ENCODE measurements at regions not wholly inside any gene's neighbourhood (a gene's known extent, or its start where the extent isn't known, plus 50 kb on each side); places are given as distances from the start of the nearest gene placed in this dataset.
A peak's percentile ranks its signal among the peaks of the same experiment; 100 is the strongest.

- DNase-seq, result no peak
These were observed 427.9 kb downstream of the TXNL1 start for GRCh38 chr18:56210520-56210919.

- DNase-seq, result no peak
These were observed 430.4 kb downstream of the TXNL1 start for GRCh38 chr18:56207989-56208388.

- DNase-seq, result no peak
These were observed 434.3 kb downstream of the TXNL1 start for GRCh38 chr18:56204052-56204451.

- DNase-seq, result no peak
These were observed 435.7 kb downstream of the TXNL1 start for GRCh38 chr18:56202678-56203077.

- no peak for DNase-seq
These were observed 437.9 kb downstream of the TXNL1 start for GRCh38 chr18:56200381-56200911.

GRCh38 chr18:56199580-56200330, 438.6 kb downstream of the TXNL1 start:
- DNase-seq, result peak in 1 of 3 donors; percentile 13

- DNase-seq, result peak; percentile 45 to 58 (median 55)
These were observed 441.0 kb downstream of the TXNL1 start for GRCh38 chr18:56197241-56197859.

- no peak for DNase-seq
These were observed 441.7 kb downstream of the TXNL1 start for GRCh38 chr18:56196495-56197225.

GRCh38 chr18:56191334-56191733, 447.1 kb downstream of the TXNL1 start:
- DNase-seq, result no peak

- DNase-seq, result no peak
These were observed 448.8 kb downstream of the TXNL1 start for GRCh38 chr18:56189615-56190014.

GRCh38 chr18:56188529-56189275, 449.7 kb downstream of the TXNL1 start:
- no peak for DNase-seq

- no peak for DNase-seq
These were observed 452.1 kb downstream of the TXNL1 start for GRCh38 chr18:56186319-56186718.

- no peak for DNase-seq
These were observed 453.3 kb downstream of the TXNL1 start for GRCh38 chr18:56185126-56185525.

- no peak for DNase-seq
These were observed 461.6 kb downstream of the TXNL1 start for GRCh38 chr18:56176751-56177150.

- DNase-seq, result no peak
These were observed 462.9 kb downstream of the TXNL1 start for GRCh38 chr18:56175330-56176001.

- DNase-seq, result no peak
These were observed 464.7 kb downstream of the TXNL1 start for GRCh38 chr18:56173542-56174220.

- no peak for DNase-seq
These were observed 465.9 kb downstream of the TXNL1 start for GRCh38 chr18:56172527-56172926.

- no peak for DNase-seq
These were observed 466.5 kb downstream of the TXNL1 start for GRCh38 chr18:56171848-56172247.

GRCh38 chr18:56168049-56168781, 470.2 kb downstream of the TXNL1 start:
- DNase-seq, result peak in 2 of 3 donors; percentile 27 to 36

GRCh38 chr18:56167366-56167765, 471.0 kb downstream of the TXNL1 start:
- DNase-seq, result no peak

GRCh38 chr18:56166914-56167313, 471.5 kb downstream of the TXNL1 start:
- no peak for DNase-seq

Measured in suppressor macrophage treated with lipopolysaccharide for 1 hour (primary cell).